Activated CD4-positive, alpha-beta T cell treated with anti-CD3 and anti-CD28 coated beads, Interleukin-2, amount 50 U/mL, for 1 hour (primary cell): ENCODE measurements at regions not wholly inside any gene's neighbourhood (a gene's known extent, or its start where the extent isn't known, plus 50 kb on each side); places are given as distances from the start of the nearest gene placed in this dataset.

ENCODE experiments used
- DNase-seq: peaks from one replicate; pipeline ENCODE4 v3.0.0-alpha.2; 2020

GRCh38 chr7:22909917-22910316, 87.3 kb upstream of the TOMM7 start:
- DNase-seq, result no peak

DNA sequence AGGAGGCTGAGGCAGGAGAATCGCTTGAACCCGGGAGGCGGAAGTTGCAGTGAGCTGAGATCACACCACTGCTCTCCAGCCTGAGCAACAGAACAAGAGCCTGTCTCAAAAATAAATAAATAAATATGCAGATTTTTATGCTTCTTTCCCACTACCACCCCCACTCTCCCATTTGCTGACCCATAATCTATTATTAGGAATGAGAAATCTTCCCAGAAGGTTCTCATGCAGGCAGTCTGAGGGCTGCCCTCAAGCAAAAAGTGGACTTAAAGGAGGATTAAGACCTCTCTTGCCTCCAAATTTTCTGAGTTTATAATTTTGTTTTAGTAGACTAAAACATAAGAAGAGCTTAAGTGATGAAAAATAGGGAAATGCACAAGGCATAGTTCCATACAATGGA, 85.2 kb upstream of the TOMM7 start:
- no peak for DNase-seq

GRCh38 chr7:22900784-22901183, 78.1 kb upstream of the TOMM7 start:
- no peak for DNase-seq

DNA sequence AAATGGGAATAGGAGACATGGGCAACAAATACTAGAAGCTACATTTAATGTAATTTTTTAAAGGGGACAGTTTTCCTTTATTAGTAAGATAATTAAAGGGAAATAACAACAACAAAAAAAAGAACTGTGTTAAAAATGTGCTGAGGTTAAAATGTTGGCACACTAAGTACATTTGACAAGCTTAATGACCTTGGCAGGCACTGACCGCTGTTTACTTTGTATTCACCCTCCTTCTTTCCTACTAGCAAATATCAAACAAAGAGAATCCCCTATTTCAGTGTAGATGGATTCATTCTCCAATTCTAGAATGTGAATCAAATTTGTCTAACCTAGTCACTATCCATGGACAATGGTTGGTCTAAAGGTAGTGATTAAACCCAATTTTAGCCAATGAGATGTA, 77.5 kb upstream of the TOMM7 start:
- no peak for DNase-seq

DNA sequence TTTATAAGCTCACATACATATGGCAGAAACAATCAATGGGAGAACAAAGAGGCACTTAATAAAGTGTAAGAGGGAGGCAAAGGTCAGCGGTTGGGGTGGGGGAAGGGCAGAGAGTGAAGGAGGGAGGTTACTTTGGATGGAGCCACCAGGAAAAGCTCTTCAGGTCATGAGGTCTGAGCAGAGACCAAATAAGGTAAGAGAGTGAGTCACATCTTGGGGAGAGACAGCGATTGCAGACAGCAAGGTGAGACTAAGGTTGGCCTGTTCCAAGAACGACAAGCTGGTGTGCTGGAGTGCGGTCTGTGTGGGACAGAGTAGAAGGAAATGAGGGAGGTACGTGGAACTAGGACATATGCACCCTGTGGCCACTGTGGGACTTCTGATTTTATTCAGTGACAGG, 74.3 kb upstream of the TOMM7 start:
- DNase-seq, result no peak

DNA sequence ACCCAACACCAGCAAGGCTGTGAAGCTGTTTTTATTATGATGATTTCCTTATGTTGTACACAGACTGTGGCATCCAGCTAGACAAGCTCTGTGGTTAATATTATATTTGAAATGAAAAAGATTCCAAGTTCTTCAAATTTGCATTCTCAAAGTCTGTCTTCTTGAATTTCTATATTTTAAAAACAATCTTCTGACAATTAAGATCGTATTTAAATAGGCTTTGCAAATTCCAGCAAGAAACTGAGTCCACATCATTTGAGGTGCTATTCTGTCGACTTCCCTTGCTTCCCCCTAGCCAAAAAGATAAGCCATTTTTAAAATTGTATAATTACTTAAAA, 73.1 kb upstream of the TOMM7 start:
- DNase-seq, result no peak

DNA sequence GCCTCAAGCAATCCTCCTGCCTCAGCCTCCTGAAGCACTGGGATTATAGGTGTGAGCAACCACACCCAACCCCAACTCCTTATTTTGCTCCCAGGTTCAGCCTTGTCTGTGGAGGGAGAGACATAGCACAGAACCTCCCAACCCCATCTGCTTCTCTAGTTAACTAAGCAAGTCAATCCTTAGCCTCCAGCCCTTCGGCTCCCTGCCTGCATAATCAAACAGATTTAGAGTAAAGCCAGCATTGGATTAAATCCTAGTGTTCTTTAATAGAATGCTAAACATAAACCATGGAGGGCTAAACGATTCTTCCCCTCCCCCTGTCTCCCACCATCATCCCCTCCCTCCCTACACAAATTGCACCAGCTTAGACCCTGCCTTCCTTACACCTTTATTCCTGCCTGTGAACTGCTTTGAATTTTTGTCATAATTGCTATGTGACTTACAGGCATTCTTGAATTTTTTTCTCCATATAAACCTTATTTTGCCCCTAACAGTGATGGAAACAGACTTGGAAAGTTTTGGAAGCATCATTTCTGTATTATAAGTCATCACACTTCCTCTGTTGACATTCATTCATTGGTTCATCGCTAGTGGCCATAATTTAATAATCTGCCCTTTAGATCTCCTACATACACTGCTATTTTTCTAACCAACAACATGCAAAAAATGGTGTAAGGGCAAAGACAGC, 72.6 kb upstream of the TOMM7 start:
- no peak for DNase-seq

- no peak for DNase-seq
Observed at GRCh38 chr7:22894546-22894945, 71.9 kb upstream of the TOMM7 start.

DNA sequence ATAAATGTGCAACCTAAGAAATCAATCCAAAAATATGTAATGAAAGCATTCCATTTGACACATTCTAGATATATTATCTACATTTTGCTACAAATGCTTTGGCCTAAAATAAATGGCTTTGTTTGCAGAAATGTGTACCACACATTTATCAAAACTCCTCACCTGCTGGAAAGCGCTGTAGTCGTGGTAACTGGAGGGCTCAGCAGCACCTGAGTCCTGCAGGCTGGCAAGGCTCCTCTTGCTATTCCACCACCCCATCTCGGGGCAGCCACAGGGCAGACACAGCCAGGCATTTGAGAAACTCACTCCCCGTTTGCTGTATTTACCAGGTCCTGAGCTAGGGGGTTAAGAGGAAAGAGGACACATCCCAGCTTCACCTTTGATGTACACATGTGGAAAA, 68.1 kb upstream of the TOMM7 start:
- no peak for DNase-seq

DNA sequence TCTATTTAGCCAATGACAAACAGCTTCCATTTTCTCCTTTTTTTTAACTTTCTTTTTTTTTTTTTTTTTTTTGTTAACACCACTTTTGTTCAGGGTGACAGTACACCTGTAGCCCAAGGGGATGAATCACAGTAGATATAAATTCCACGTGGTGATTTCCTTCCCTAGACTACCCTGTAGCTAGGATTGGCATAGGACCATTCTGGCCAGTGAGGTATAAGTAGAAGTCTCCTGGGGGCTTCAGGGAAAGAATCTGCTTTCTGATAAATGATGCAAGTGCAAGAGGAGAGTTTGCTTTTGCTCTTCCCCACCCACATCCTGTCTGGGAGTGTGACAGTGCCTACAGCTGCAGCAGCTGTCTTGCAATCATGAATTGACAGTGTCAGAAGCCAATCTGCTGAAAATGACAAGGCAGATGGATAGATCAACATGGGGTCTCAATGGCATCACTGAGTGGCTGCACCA, 63.2 kb upstream of the TOMM7 start:
- peak; percentile 4 for DNase-seq

- no peak for DNase-seq
Observed at GRCh38 chr7:22884911-22885788, 62.5 kb upstream of the TOMM7 start.

DNA sequence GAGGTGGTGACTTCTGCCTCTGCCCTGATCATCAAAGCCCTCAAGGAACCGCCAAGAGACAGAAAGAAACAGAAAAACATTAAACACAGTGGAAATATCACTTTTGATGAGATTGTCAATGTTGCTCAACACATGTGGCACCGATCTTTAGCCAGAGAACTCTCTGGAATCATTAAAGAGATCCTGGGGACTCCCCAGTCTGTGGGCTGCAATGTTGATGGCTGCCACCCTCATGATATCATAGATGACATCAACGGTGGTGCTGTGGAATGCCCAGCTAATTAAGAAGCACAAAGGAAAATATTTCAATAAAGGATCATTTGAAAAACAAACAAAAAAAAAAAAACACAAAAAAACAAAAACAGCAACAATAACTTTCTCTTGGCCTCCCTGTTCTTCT, 59.5 kb upstream of the TOMM7 start:
- DNase-seq, result no peak

DNA sequence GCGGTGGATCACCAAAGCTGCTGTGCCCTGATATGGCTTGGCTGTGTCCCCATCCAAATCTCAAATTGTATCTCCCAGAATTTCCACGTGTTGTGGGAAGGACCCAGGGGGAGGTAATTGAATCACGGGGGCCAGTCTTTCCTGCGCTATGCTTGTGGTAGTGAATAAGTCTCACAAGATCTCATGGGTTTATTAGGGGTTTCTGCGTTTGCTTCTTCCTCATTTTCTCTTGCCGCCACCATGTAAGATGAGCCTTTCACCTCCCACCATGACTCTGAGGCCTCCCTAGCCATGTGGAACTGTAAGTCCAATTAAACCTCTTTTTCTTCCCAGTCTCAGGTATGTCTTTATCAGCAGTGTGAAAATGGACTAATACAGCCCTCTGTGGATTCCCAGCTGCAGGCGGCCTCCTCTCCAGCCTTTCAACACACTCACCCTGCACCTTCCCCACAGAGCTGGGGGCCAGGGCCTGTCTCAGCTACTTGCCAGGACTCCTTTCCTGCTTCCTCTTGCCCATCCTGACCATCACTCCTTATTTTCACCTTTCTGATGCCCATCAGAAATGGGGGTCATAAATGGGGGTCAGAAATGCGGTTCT, 57.2 kb upstream of the TOMM7 start:
- no peak for DNase-seq

GRCh38 chr7:22879280-22879679, 56.6 kb upstream of the TOMM7 start:
- DNase-seq, result no peak

DNA sequence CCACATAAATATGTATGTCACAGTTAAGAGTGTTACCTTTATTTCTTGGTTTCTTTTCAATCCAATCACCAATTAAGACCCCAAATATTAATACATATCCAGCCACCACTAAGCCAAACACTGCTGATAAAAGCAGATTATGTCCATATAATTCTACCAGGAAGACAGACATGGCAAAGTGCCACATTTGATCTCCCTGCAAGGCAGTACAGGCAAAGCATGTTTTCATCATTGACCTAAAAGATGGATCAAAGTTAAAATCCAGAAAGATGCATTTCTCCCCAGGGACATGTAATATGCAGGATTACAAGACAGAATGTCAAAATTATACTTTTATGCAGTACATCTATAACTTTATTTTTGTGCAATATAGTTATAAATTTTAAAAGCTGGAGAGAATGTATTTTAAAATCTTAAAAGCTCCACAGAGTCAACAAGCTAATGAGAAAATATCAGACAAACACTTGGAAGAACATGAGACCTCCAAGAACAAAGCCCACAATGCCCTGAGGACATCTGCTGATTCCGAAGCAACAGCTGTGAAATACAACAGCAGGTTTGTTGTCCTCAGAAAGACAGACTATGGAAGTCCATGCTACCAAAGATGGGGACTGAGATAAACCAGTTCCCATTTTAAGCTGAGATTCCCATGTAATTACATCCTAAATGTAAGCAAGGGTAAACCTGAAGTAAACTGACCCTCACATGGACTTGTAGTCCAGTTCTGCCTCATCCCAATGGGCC, 54.5 kb upstream of the TOMM7 start:
- DNase-seq, result no peak

DNA sequence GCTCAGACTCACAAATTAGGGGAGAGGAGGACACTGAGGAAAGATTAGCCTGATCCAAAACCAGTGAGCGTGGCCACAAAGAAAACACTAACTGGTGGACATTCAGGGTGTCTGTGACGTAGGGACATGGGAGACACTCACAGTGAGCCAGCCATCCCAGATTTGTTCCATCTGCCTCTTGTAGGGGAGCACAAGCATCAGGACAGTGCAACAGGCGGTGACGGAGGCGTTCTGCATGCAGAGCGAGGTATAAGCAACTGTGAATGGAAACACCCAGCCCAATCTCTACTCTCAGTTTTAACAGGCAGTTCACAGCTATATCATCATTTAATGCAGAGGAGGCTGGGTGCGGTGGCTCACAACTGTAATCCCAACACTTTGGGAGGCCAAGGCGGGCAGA, 52.8 kb upstream of the TOMM7 start:
- DNase-seq, result no peak

DNA sequence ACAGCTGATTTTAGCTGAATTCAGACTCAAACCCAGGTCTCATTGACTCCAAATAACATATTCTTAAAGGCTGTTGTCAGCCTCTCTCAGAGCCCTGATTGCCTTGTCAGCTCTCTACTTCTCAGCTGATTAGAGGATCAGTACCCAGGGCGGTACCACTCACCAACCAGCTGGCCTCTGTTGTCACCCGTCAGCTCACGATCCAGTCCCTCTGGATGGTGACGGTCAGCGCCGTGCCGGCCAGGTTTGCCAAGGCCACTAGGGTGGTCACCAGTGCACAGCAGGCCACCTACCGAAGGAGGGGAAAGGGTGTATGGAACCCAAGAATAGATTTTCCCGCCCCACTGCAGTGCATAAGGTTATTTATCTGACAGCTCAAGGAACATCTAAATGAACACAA, 52.3 kb upstream of the TOMM7 start:
- no peak for DNase-seq
